GM21737 (cell line): ENCODE measurements at regions not wholly inside any gene's neighbourhood (a gene's known extent, or its start where the extent isn't known, plus 50 kb on each side); places are given as distances from the start of the nearest gene placed in this dataset.

ENCODE experiments used
- ATAC-seq: cut with Tn5 transposase; IDR thresholded peaks from one replicate; pipeline ENCODE4 v1.9.1; 2021; ENCODE audit warnings: mild to moderate bottlenecking, moderate library complexity; ENCODE audit not compliant: unreplicated experiment

GRCh38 chr7:13027321-13027720 lies 339.9 kb downstream of the ARL4A start:
- ATAC-seq = no peak

GRCh38 chr7:13028036-13028824 lies 340.8 kb downstream of the ARL4A start:
- no peak for ATAC-seq

GRCh38 chr7:13028825-13029099 lies 341.3 kb downstream of the ARL4A start:
- no peak for ATAC-seq

- no peak for ATAC-seq
Observed at GRCh38 chr7:13031468-13031867, 344.0 kb downstream of the ARL4A start.

GRCh38 chr7:13032084-13032483 lies 344.7 kb downstream of the ARL4A start:
- no peak for ATAC-seq

- ATAC-seq = no peak
Observed at GRCh38 chr7:13032576-13032975, 345.1 kb downstream of the ARL4A start.

GRCh38 chr7:13034693-13035092 lies 347.3 kb downstream of the ARL4A start:
- ATAC-seq = no peak

- ATAC-seq = no peak
Observed at GRCh38 chr7:13035233-13035632, 347.8 kb downstream of the ARL4A start.

GRCh38 chr7:13036256-13036780 lies 348.9 kb downstream of the ARL4A start:
- no peak for ATAC-seq

GRCh38 chr7:13037216-13037615 lies 349.8 kb downstream of the ARL4A start:
- ATAC-seq = no peak

GRCh38 chr7:13041368-13041988 lies 354.0 kb downstream of the ARL4A start:
- no peak for ATAC-seq

GRCh38 chr7:13042605-13043236 lies 355.3 kb downstream of the ARL4A start:
- no peak for ATAC-seq

GRCh38 chr7:13044309-13044708 lies 356.9 kb downstream of the ARL4A start:
- ATAC-seq = no peak

GRCh38 chr7:13047061-13047460 lies 359.6 kb downstream of the ARL4A start:
- ATAC-seq = no peak

- no peak for ATAC-seq
Observed at GRCh38 chr7:13049946-13050345, 362.5 kb downstream of the ARL4A start.

GRCh38 chr7:13050703-13051102 lies 363.3 kb downstream of the ARL4A start:
- ATAC-seq = no peak

GRCh38 chr7:13055732-13056368 lies 368.4 kb downstream of the ARL4A start:
- no peak for ATAC-seq

GRCh38 chr7:13057462-13058200 lies 370.2 kb downstream of the ARL4A start:
- ATAC-seq = peak; percentile 91

GRCh38 chr7:13060173-13060572 lies 372.7 kb downstream of the ARL4A start:
- ATAC-seq = no peak

GRCh38 chr7:13061115-13061514 lies 373.7 kb downstream of the ARL4A start:
- ATAC-seq = no peak

- ATAC-seq = no peak
Observed at GRCh38 chr7:13062631-13063030, 375.2 kb downstream of the ARL4A start.
